GM23338 (cell line): ENCODE measurements at regions not wholly inside any gene's neighbourhood (a gene's known extent, or its start where the extent isn't known, plus 50 kb on each side); places are given as distances from the start of the nearest gene placed in this dataset.

Experiments used
- ATAC-seq: fragments of 200-7000 bp; cut with Tn5 transposase; 3 replicates; pipeline ENCODE4 v1.9.1; 2020
- DNase-seq: peaks from one replicate; pipeline ENCODE4 v3.0.0-alpha.2; 2015; ENCODE audit warnings: low spot score
- H2AFZ ChIP-seq: fragments of 200-600 bp; sonication (generic); 2 replicates; pipeline ENCODE4 v1.8.0; 2016; ENCODE audit warnings: antibody characterized with exemption, mild to moderate bottlenecking, moderate library complexity
- H3F3A ChIP-seq: fragments of 200-600 bp; sonication (generic); replicated peaks from 2 replicates; pipeline ENCODE4 v1.8.0; 2017; ENCODE audit warnings: antibody characterized with exemption, mixed run types, low read depth
- H3K27ac ChIP-seq: fragments of 200-600 bp; sonication (generic); 2 replicates; pipeline ENCODE4 v1.6.1; 2016; ENCODE audit warnings: low read depth
- H3K27me3 ChIP-seq: fragments of 200-600 bp; sonication (generic); 2 replicates; pipeline ENCODE4 v1.8.0; 2016; ENCODE audit warnings: mild to moderate bottlenecking, mixed run types, moderate library complexity; ENCODE audit not compliant: insufficient read depth
- H3K36me3 ChIP-seq: fragments of 200-600 bp; sonication (generic); 2 replicates; pipeline ENCODE4 v1.8.0; 2016; ENCODE audit warnings: mild to moderate bottlenecking; ENCODE audit not compliant: insufficient read depth
- H3K4me1 ChIP-seq: fragments of 200-600 bp; sonication (generic); 2 replicates; pipeline ENCODE4 v1.8.0; 2016; ENCODE audit warnings: mild to moderate bottlenecking, moderate library complexity; ENCODE audit not compliant: insufficient read depth
- H3K4me2 ChIP-seq: fragments of 200-600 bp; sonication (generic); 2 replicates; pipeline ENCODE4 v1.7.1; 2017; ENCODE audit warnings: mixed run types
- H3K4me3 ChIP-seq: fragments of 200-600 bp; sonication (generic); 2 replicates; pipeline ENCODE4 v1.6.1; 2016; ENCODE audit warnings: mixed run types
- H3K79me2 ChIP-seq: fragments of 200-600 bp; sonication (generic); replicated peaks from 2 replicates; pipeline ENCODE4 v1.8.0; 2017; ENCODE audit warnings: mild to moderate bottlenecking; ENCODE audit not compliant: insufficient read depth
- H3K9me2 ChIP-seq: fragments of 200-600 bp; sonication (generic); 2 replicates; pipeline ENCODE4 v1.8.0; 2017; ENCODE audit not compliant: insufficient read depth
- H4K20me1 ChIP-seq: fragments of 200-600 bp; sonication (generic); replicated peaks from 2 replicates; pipeline ENCODE4 v1.8.0; 2017; ENCODE audit warnings: mild to moderate bottlenecking; ENCODE audit not compliant: insufficient read depth
- H3K27ac Mint-ChIP-seq: 2 replicates; pipeline ENCODE4 v1.8.0; 2020; ENCODE audit warnings: inconsistent platforms, mild to moderate bottlenecking, moderate library complexity, mixed read lengths
- H3K27me3 Mint-ChIP-seq: 3 replicates; pipeline ENCODE4 v1.8.0; 2022; ENCODE audit warnings: low read depth, mild to moderate bottlenecking, moderate library complexity, mixed read lengths, inconsistent platforms; ENCODE audit not compliant: insufficient read depth, poor library complexity
- H3K36me3 Mint-ChIP-seq: 3 replicates; pipeline ENCODE4 v1.8.0; 2021; ENCODE audit warnings: low read depth, mild to moderate bottlenecking, inconsistent platforms, moderate library complexity, mixed read lengths
- H3K4me1 Mint-ChIP-seq: 3 replicates; pipeline ENCODE4 v1.8.0; 2020; ENCODE audit warnings: mild to moderate bottlenecking, inconsistent platforms, mixed read lengths
- H3K4me3 Mint-ChIP-seq: 3 replicates; pipeline ENCODE4 v1.8.0; 2021; ENCODE audit warnings: moderate library complexity, mild to moderate bottlenecking, inconsistent platforms, mixed read lengths
- H3K9me3 Mint-ChIP-seq: 3 replicates; pipeline ENCODE4 v1.8.0; 2020; ENCODE audit warnings: moderate library complexity, mild to moderate bottlenecking, inconsistent platforms, mixed read lengths
- CREB1 ChIP-seq: fragments of 250-450 bp; sonication (Bioruptor Pico); IDR thresholded peaks from 2 replicates; pipeline ENCODE4 v1.5.0; 2020; ENCODE audit warnings: low read depth, mild to moderate bottlenecking, moderate library complexity
- ETS1 ChIP-seq: IDR thresholded peaks from 2 replicates; pipeline ENCODE4 v1.6.1; 2016; ENCODE audit warnings: antibody characterized with exemption
- EZH2 ChIP-seq: fragments of 200-600 bp; sonication (generic); IDR thresholded peaks from one replicate; pipeline ENCODE4 v1.8.0; 2017; ENCODE audit warnings: antibody characterized with exemption, mild to moderate bottlenecking, low read depth; ENCODE audit not compliant: unreplicated experiment
- EZH2phosphoT487 ChIP-seq: fragments of 200-600 bp; sonication (generic); IDR thresholded peaks from one replicate; pipeline ENCODE4 v1.8.1; 2018; ENCODE audit warnings: antibody characterized with exemption; ENCODE audit not compliant: unreplicated experiment
- JUNB ChIP-seq: IDR thresholded peaks from one replicate; pipeline ENCODE4 v1.6.1; 2016; ENCODE audit warnings: antibody characterized with exemption; ENCODE audit not compliant: unreplicated experiment
- NANOG ChIP-seq: IDR thresholded peaks from 2 replicates; pipeline ENCODE4 v1.6.1; 2016; ENCODE audit warnings: antibody characterized with exemption, borderline replicate concordance
- POLR2AphosphoS5 ChIP-seq: IDR thresholded peaks from 2 replicates; pipeline ENCODE4 v1.6.1; 2016; ENCODE audit warnings: antibody characterized with exemption, low read depth
- STAT1 ChIP-seq: IDR thresholded peaks from one replicate; pipeline ENCODE4 v1.6.1; 2016; ENCODE audit warnings: antibody characterized with exemption; ENCODE audit not compliant: unreplicated experiment
- ZNF114 ChIP-seq: fragments of 250-450 bp; sonication (Bioruptor Pico); IDR thresholded peaks from 2 replicates; pipeline ENCODE4 v1.5.0; 2020; ENCODE audit warnings: mild to moderate bottlenecking, moderate library complexity
- ZNF331 ChIP-seq: fragments of 250-450 bp; sonication (Bioruptor Pico); IDR thresholded peaks from 2 replicates; pipeline ENCODE4 v1.5.0; 2020; ENCODE audit warnings: low read depth, mild to moderate bottlenecking, moderate library complexity
- ZNF462 ChIP-seq: fragments of 250-450 bp; sonication (Bioruptor Pico); IDR thresholded peaks from 2 replicates; pipeline ENCODE4 v1.5.0; 2020; ENCODE audit warnings: mild to moderate bottlenecking, moderate library complexity

DNA sequence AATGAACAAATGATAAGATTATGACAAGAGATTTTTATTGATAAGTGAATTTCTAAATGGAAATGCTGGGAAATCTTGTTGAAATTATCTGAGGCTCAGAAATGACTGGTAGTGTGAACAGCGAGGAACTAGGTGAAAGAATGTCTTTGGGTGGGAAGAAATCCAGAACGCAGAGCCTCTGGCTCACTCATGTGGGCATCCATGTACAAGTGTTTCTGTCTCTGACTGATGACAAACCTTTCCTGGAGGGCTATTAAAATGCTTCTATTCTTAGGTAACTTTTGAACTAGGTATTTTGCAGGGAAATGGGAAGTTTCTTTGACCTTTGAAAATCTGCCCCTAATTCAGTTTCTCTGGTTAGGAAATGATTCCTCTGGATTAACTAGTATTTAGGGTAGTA is 598.6 kb downstream of the SLC4A3 start (continued):
- no peak for TF ChIP-seq ZNF462 (CRISPR knock-in tag)
- no peak for TF ChIP-seq STAT1
- TF ChIP-seq ETS1 = no peak
- TF ChIP-seq NANOG = no peak

DNA sequence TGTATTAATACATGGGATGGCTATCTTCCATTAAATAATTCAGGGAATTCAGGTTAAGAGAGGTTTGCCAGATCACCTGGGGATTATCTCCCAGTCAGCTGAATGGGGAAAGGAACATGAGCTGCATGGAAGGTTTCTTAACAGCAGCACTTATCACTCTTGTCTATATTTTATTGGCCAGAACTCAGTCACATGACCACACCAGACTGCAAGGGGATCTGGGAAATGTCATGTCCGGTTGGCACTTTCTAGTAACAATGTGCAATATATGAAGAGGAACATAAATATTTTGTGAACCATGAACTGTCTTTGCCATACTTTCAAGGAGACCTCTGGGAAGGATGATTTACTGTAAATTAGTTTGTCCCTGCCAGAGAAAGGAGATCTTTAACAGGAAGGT is 599.1 kb downstream of the SLC4A3 start:
- H3K36me3 Mint-ChIP-seq = no peaks in the 10 kb centered on the region
- H3K4me3 Mint-ChIP-seq = no peak overlapping the region
- H3K9me3 Mint-ChIP-seq = no peaks in the 10 kb centered on the region
- H3K4me1 Mint-ChIP-seq = peaks cover 10% of the 10 kb centered on the region; the same call in 2 of the 3 replicates
- no peak overlapping the region for H3K4me3 ChIP-seq
- H3K4me2 ChIP-seq = no peak overlapping the region
- no peak overlapping the region for H3K27ac Mint-ChIP-seq
- 0 out of 2 replicates have a peak, but pooled peaks cover 6% of the 10 kb centered on the region for H3K9me2 ChIP-seq
- H4K20me1 ChIP-seq = no peaks in the 10 kb centered on the region
- no peak overlapping the region for H2AFZ ChIP-seq
- no peaks in the 10 kb centered on the region for H3F3A ChIP-seq
- no peak overlapping the region for H3K27ac ChIP-seq
- no peaks in the 10 kb centered on the region for H3K27me3 Mint-ChIP-seq
- no peaks in the 10 kb centered on the region for H3K27me3 ChIP-seq
- ATAC-seq = no peak
- H3K36me3 ChIP-seq = no peaks in the 10 kb centered on the region
- H3K79me2 ChIP-seq = no peaks in the 10 kb centered on the region
- no peak for DNase-seq
- peaks cover 4% of the 10 kb centered on the region; the same call in 1 of the 2 replicates for H3K4me1 ChIP-seq
- no peak for TF ChIP-seq JUNB
- TF ChIP-seq EZH2 = no peak
- TF ChIP-seq ZNF331 = no peak
- TF ChIP-seq ZNF114 (CRISPR knock-in tag) = no peak
- TF ChIP-seq EZH2phosphoT487 = no peak
- TF ChIP-seq STAT1 = no peak
- no peak for TF ChIP-seq NANOG
- TF ChIP-seq CREB1 (CRISPR knock-in tag) = no peak
- TF ChIP-seq POLR2AphosphoS5 = no peak
